Adrenal gland (tissue), 5 donors: ENCODE measurements at regions not wholly inside any gene's neighbourhood (a gene's known extent, or its start where the extent isn't known, plus 50 kb on each side); places are given as distances from the start of the nearest gene placed in this dataset.

Source experiments
- POLR2A ChIP-seq, 2 donors: fragments of 450-650 bp; IDR thresholded peaks; one replicate each; pipeline ENCODE4 v1.6.1; 2017; ENCODE audit warnings: antibody characterized with exemption in 2 of 2, mild to moderate bottlenecking in 2 of 2, moderate library complexity in 1 of 2
- TF ChIP-seq, protein P1 (sequence below), 6 experiments: fragments of 450-650 bp in 4 of 6; fragments of 200-600 bp in 2 of 6; sonication (generic) in 1 of 6; IDR thresholded peaks; 1 replicate in 5 of 6; 2 replicates in 1 of 6; pipeline versions ENCODE4 v1.5.1 to v1.8.0; 2016 to 2021; ENCODE audit warnings: antibody characterized with exemption in 6 of 6, mild to moderate bottlenecking in 2 of 6, moderate library complexity in 1 of 6
- donor health status: DM: no; HTN: no; CAD: no.

DNA sequence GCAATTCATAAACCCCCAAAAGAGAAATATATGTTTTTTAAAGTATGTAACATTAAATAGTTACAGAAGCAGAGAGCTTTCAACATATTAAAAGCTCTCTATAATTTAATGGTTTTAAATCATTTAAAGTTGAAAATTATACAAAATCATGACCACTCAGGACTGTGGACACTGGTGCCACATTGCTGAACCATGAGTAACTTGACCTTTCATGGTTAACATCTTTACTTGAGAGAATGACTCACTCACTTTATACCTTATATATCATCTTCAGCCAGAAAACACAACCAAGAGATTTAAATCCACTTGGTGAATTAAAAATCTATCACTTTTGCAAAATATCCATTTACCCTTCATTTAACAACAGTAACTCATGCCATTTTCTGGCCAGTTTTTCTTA, 584.3 kb upstream of the SMIM31 start:
- no peak for TF ChIP-seq POLR2A (IDR thresholded peaks at IDR 0.05)
- TF ChIP-seq, protein P1, sequence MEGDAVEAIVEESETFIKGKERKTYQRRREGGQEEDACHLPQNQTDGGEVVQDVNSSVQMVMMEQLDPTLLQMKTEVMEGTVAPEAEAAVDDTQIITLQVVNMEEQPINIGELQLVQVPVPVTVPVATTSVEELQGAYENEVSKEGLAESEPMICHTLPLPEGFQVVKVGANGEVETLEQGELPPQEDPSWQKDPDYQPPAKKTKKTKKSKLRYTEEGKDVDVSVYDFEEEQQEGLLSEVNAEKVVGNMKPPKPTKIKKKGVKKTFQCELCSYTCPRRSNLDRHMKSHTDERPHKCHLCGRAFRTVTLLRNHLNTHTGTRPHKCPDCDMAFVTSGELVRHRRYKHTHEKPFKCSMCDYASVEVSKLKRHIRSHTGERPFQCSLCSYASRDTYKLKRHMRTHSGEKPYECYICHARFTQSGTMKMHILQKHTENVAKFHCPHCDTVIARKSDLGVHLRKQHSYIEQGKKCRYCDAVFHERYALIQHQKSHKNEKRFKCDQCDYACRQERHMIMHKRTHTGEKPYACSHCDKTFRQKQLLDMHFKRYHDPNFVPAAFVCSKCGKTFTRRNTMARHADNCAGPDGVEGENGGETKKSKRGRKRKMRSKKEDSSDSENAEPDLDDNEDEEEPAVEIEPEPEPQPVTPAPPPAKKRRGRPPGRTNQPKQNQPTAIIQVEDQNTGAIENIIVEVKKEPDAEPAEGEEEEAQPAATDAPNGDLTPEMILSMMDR (IDR thresholded peaks at IDR 0.05): no peak
